ENCODE measurements at regions not wholly inside any gene's neighbourhood (a gene's known extent, or its start where the extent isn't known, plus 50 kb on each side); places are given as distances from the start of the nearest gene placed in this dataset.
A peak's percentile ranks its signal among the peaks of the same experiment; 100 is the strongest.

- TF ChIP-seq SALL1 (CRISPR knock-in tag; IDR thresholded peaks at IDR 0.05) (peak; percentile 67; the same call in 1 of the 2 replicates), HOXA3 (CRISPR knock-in tag; IDR thresholded peaks at IDR 0.05) (peak; percentile 47; the same call in 1 of the 2 replicates), SIN3A (IDR thresholded peaks at IDR 0.05; ENCODE audit: borderline replicate concordance, low read depth, low read length) (no peak), RAD51 (IDR thresholded peaks at IDR 0.05; ENCODE audit: borderline replicate concordance) (no peak), ZNF549 (CRISPR knock-in tag; IDR thresholded peaks at IDR 0.05) (no peak), CTCF (CRISPR knock-in tag; IDR thresholded peaks at IDR 0.05) (no peak), ZNF160 (CRISPR knock-in tag; IDR thresholded peaks at IDR 0.05) (no peak), DMAP1 (CRISPR knock-in tag; IDR thresholded peaks at IDR 0.05) (no peak), FOXC1 (CRISPR knock-in tag; IDR thresholded peaks at IDR 0.05; ENCODE audit: borderline replicate concordance) (no peak), KAT7 (CRISPR knock-in tag; IDR thresholded peaks at IDR 0.05; ENCODE audit: borderline replicate concordance) (no peak), IRX3 (CRISPR knock-in tag; IDR thresholded peaks at IDR 0.05; ENCODE audit: borderline replicate concordance, low read depth) (no peak), RNF2 (conservative IDR thresholded peaks at IDR 0.05; ENCODE audit: low read depth) (no peak), TIGD3 (CRISPR knock-in tag; IDR thresholded peaks at IDR 0.05; ENCODE audit: borderline replicate concordance) (no peak), SSRP1 (CRISPR knock-in tag; IDR thresholded peaks at IDR 0.05) (no peak), LCORL (IDR thresholded peaks at IDR 0.05) (no peak), LCORL (CRISPR knock-in tag; IDR thresholded peaks at IDR 0.05) (peak; percentile 62; the same call in 1 of the 2 replicates), TEAD2 (CRISPR knock-in tag; IDR thresholded peaks at IDR 0.05) (no peak), ASH2L (IDR thresholded peaks at IDR 0.05; ENCODE audit: insufficient read length, low read depth, low read length) (no peak), TERF1 (CRISPR knock-in tag; IDR thresholded peaks at IDR 0.05) (no peak), ZNF136 (CRISPR knock-in tag; IDR thresholded peaks at IDR 0.05; ENCODE audit: low read depth) (no peak), ZNF331 (CRISPR knock-in tag; IDR thresholded peaks at IDR 0.05) (peak; percentile 26; the same call in 1 of the 2 replicates), SIX4 (CRISPR knock-in tag; IDR thresholded peaks at IDR 0.05) (no peak)
- TF ChIP-seq, protein P1, sequence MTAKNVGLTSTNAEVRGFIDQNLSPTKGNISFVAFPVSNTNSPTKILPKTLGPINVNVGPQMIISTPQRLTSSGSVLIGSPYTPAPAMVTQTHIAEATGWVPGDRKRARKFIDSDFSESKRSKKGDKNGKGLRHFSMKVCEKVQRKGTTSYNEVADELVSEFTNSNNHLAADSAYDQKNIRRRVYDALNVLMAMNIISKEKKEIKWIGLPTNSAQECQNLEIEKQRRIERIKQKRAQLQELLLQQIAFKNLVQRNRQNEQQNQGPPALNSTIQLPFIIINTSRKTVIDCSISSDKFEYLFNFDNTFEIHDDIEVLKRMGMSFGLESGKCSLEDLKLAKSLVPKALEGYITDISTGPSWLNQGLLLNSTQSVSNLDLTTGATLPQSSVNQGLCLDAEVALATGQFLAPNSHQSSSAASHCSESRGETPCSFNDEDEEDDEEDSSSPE (CRISPR knock-in tag; IDR thresholded peaks at IDR 0.05) = no peak
- TF ChIP-seq, protein P2, sequence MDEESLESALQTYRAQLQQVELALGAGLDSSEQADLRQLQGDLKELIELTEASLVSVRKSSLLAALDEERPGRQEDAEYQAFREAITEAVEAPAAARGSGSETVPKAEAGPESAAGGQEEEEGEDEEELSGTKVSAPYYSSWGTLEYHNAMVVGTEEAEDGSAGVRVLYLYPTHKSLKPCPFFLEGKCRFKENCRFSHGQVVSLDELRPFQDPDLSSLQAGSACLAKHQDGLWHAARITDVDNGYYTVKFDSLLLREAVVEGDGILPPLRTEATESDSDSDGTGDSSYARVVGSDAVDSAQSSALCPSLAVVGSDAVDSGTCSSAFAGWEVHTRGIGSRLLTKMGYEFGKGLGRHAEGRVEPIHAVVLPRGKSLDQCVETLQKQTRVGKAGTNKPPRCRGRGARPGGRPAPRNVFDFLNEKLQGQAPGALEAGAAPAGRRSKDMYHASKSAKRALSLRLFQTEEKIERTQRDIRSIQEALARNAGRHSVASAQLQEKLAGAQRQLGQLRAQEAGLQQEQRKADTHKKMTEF (CRISPR knock-in tag; IDR thresholded peaks at IDR 0.05) = peak; percentile 46; the same call in 1 of the 2 replicates
- TF ChIP-seq, protein P3, sequence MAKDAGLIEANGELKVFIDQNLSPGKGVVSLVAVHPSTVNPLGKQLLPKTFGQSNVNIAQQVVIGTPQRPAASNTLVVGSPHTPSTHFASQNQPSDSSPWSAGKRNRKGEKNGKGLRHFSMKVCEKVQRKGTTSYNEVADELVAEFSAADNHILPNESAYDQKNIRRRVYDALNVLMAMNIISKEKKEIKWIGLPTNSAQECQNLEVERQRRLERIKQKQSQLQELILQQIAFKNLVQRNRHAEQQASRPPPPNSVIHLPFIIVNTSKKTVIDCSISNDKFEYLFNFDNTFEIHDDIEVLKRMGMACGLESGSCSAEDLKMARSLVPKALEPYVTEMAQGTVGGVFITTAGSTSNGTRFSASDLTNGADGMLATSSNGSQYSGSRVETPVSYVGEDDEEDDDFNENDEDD (CRISPR knock-in tag; IDR thresholded peaks at IDR 0.05; ENCODE audit: borderline replicate concordance) = no peak
Measured at GRCh38 chr6:15036690-15037245, 209.1 kb upstream of the JARID2 start (continued).

All from HepG2 (cell line).